ENCODE measurements at regions not wholly inside any gene's neighbourhood (a gene's known extent, or its start where the extent isn't known, plus 50 kb on each side); places are given as distances from the start of the nearest gene placed in this dataset.

DNA sequence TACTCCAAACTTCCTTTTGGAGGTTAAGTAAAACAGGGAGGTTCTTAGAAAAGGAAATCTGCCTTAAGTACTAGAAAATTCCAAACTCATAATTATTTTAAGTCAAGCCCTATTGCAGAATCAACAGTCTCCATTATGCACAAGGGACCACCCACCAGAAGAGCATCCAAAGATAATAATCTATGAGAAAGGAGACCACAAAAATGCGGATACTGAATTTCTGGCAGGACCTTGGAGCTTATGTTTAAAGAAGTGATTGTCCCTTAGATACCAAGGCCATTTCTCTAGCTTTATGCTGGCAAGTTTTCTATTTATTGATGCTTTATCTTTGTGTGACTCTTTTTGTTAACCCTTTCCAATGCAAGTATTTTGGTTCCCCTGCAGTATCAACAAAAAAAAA, 404.0 kb upstream of the MMADHC start:
- TF ChIP-seq POLR2A (IDR thresholded peaks at IDR 0.05) (no peak), POLR2AphosphoS5 (IDR thresholded peaks at IDR 0.05) (no peak)
- TF ChIP-seq, protein P1, sequence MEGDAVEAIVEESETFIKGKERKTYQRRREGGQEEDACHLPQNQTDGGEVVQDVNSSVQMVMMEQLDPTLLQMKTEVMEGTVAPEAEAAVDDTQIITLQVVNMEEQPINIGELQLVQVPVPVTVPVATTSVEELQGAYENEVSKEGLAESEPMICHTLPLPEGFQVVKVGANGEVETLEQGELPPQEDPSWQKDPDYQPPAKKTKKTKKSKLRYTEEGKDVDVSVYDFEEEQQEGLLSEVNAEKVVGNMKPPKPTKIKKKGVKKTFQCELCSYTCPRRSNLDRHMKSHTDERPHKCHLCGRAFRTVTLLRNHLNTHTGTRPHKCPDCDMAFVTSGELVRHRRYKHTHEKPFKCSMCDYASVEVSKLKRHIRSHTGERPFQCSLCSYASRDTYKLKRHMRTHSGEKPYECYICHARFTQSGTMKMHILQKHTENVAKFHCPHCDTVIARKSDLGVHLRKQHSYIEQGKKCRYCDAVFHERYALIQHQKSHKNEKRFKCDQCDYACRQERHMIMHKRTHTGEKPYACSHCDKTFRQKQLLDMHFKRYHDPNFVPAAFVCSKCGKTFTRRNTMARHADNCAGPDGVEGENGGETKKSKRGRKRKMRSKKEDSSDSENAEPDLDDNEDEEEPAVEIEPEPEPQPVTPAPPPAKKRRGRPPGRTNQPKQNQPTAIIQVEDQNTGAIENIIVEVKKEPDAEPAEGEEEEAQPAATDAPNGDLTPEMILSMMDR (IDR thresholded peaks at IDR 0.05 in 8 of 11, conservative IDR thresholded peaks at IDR 0.05 in 3 of 11): no peak

Data from spleen (tissue), 7 donors.